ENCODE measurements at regions not wholly inside any gene's neighbourhood (a gene's known extent, or its start where the extent isn't known, plus 50 kb on each side); places are given as distances from the start of the nearest gene placed in this dataset.

GRCh38 chr4:165767671-165768070 lies 105.4 kb upstream of the TLL1 start:
- POLR2A ChIA-PET: no interaction called here
- no TSS peak for BruUV-seq (replicated peaks)
- Histone ChIP-seq H3K36me3 (ENCODE audit: control insufficient read depth in 1 of 2, insufficient read depth in 2 of 2, low read length in 2 of 2) (no peaks in the 10 kb centered on the region), H3K27ac (ENCODE audit: low read depth, low read length) (no peak overlapping the region), H3K27me3 (ENCODE audit: insufficient read depth, low read length) (no peaks in the 10 kb centered on the region), H3K4me1 (ENCODE audit: control insufficient read depth in 1 of 2, insufficient read depth in 2 of 2, low read length in 2 of 2) (peaks cover 0 to 4% of the 10 kb centered on the region in 2 experiments; a peak in 1 of 4 replicates), H3K4me3 (replicated peaks in 1 of 2; ENCODE audit: low read depth in 1 of 2, low read length in 2 of 2) (no peak overlapping the region), H3K9ac (ENCODE audit: low read length) (no peak overlapping the region), H2AFZ (ENCODE audit: low read depth, low read length, poor library complexity, severe bottlenecking) (no peak overlapping the region), H4K20me1 (ENCODE audit: insufficient read depth) (no peaks in the 10 kb centered on the region), H3K4me2 (ENCODE audit: low read length) (no peak overlapping the region), H3K9me3 (ENCODE audit: control insufficient read depth in 1 of 2, insufficient read depth in 1 of 2, low read depth in 1 of 2, low read length in 2 of 2) (no peaks in the 10 kb centered on the region), H3K9me2 (ENCODE audit: insufficient read depth) (no peaks in the 10 kb centered on the region), H3K79me2 (ENCODE audit: insufficient read depth, low read length) (no peaks in the 10 kb centered on the region)
- intact Hi-C loops (cut with micrococcal nuclease): no loop called here
- CTCF ChIA-PET: no interaction called here
- RAD21 ChIA-PET (ENCODE audit: low non-redundant PET in 1 of 2, low total read pairs in 2 of 2, uncharacterized antibody in 2 of 2, unreplicated experiment in 2 of 2): no interaction called here
- TF ChIP-seq YY1 (IDR thresholded peaks at IDR 0.05; ENCODE audit: extremely low read depth, insufficient replicate concordance, low read depth, low read length) (no peak), ELF1 (IDR thresholded peaks at IDR 0.05; ENCODE audit: borderline replicate concordance, low read depth) (no peak), ATF3 (IDR thresholded peaks at IDR 0.05) (no peak), ZBTB33 (IDR thresholded peaks at IDR 0.05; ENCODE audit: extremely low read depth, insufficient replicate concordance, low read length) (no peak), CEBPB (IDR thresholded peaks at IDR 0.05; ENCODE audit: low read depth) (no peak), MAX (IDR thresholded peaks at IDR 0.05) (no peak), EZH2 (IDR thresholded peaks at IDR 0.05) (no peak), TCF7L2 (IDR thresholded peaks at IDR 0.05; ENCODE audit: borderline replicate concordance, extremely low read depth, insufficient read depth, insufficient read length) (no peak), SRF (IDR thresholded peaks at IDR 0.05; ENCODE audit: low read depth) (no peak), CTCF (IDR thresholded peaks at IDR 0.05 in 2 of 3, conservative IDR thresholded peaks at IDR 0.05 in 1 of 3; ENCODE audit: borderline replicate concordance in 1 of 3, insufficient read depth in 1 of 3, low read depth in 2 of 3, low read length in 2 of 3) (no peak), ZNF274 (IDR thresholded peaks at IDR 0.05; ENCODE audit: low read depth, low read length) (no peak), POLR2AphosphoS5 (IDR thresholded peaks at IDR 0.05; ENCODE audit: low read depth, low read length) (no peak), REST (IDR thresholded peaks at IDR 0.05; ENCODE audit: low read depth) (no peak), JUND (IDR thresholded peaks at IDR 0.05) (no peak), SP1 (IDR thresholded peaks at IDR 0.05; ENCODE audit: low read depth) (no peak), EGR1 (IDR thresholded peaks at IDR 0.05; ENCODE audit: low read depth) (no peak)
- no peak for DNase-seq (ENCODE audit: low read depth, low spot score)
- no peak for ATAC-seq
